ENCODE measurements at regions not wholly inside any gene's neighbourhood (a gene's known extent, or its start where the extent isn't known, plus 50 kb on each side); places are given as distances from the start of the nearest gene placed in this dataset.

DNA sequence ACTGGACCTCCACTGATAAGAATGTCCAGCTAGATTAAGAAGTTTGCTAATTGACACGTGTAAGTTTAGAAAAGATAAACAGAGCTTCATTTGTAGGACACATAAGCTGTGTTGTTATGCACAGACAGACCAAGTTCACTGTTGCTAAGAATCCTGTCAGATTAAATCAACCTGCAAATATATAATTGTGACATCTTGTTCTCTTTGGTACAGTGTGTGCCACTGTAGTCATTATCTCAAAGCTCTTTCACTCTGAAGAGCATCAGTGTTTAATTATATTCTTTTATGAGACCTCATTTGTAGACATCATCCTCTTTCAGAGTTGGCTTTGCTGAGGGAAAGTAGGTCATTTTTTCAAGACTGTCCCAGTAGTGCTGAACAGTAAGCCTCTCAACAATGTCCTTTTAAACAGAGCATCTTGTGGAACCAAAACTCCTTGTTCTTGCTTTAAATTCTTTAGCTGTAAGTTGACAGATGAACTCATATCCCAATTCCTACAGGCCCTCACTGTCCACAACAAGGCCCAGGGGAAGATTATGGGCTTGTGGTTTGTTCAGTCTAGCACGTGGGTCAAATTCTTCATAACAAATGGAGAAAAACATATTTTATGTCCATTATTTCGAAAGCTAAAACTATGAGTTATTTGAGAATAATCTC is 252.4 kb downstream of the HDGFL1 start:
- DNase-seq, result no peak

DNA sequence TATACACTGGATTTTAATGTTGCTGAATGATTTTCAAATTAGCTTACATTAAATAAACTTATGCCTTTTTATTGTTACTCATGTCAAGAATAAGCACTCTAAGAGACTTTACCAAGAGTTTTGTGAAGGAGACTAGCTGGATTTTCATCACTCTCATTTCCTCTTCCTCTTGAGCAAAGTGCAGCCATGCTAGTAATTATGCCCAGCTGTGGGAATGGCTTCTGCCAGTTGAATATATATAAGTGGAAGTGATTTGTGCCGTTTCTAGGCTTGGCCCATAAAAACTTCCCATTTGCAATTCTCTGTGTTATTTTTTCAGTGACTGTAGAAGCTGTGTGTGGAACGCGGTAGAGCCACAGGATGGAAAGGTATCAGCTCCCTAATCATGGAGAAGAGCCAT is 255.8 kb downstream of the HDGFL1 start:
- DNase-seq, result no peak

DNA sequence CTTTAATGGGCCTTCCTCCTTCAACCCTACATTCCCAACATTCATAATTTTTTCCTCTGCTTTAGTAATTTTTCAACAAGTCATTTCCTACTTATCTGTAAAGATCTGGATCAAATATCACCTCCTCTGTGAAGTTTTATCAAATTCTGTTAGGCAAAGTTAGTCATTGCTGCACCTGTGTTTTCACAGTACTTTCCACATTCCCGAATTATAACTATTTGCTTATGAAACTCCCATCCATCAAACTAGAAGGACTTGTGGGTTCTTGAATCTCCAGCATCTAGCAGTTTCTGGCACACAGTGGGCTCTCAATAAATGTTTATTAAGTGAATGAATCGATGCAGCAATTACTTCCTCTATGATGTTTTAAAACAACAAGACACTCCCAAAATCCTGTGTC is 257.6 kb downstream of the HDGFL1 start:
- DNase-seq, result no peak

DNA sequence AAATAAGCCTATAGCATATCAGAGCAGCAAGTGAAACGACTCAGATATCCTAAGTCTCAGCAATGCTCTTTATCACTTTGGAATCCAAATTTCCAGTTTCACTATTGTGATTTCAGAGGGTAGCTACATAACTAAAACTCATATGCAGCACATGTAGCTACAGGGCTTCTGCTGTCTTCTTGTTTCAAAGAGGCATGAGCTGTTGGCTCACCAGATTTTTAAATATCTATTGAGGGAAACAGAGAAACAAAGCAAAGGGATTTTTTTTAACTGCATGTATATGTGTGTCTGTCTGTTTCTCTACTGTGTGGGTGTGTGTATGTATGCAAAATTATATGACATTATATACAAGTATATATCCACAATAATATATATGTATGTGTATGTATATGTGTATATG is 258.4 kb downstream of the HDGFL1 start:
- DNase-seq, result no peak

DNA sequence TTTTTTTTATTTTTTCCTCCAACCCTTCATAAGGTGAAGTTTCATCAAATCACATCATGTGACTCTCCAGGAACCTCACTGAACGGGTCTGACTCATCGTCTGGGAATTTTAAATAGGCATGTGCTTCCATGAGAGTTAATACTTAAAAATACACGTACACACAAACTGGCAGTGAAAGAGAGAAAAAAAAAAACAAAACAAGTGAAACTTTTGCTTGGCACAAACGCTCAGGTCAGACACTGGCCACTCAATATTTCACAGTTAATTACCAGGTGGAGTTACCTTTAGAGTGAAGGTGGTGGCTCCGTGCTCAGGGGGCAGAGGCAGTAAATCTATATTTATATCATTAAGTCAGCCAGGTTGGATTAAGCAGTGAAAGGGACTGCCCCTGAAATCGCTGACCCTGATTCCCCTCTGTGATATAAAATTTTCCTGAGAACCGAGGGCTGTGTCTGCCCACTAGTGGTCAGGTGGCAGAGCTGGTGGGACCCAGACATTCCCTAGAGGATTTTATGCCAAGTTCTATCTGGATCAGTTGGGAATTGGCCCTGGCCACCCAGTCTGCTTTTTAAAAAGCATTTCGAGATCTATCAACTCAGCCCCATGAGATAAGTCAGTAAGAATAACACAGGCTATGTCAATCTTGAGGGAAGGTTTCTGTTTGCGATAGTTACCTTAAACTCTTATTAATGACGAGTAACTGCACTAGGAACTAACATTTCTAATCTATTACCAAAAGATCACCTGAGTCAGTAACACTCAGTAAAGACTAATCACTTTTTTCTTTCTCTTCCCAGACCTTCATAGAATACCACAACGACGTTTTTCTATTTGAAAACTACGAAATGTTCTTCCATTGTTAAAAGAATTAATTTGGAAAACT is 259.1 kb downstream of the HDGFL1 start:
- no peak for DNase-seq

DNA sequence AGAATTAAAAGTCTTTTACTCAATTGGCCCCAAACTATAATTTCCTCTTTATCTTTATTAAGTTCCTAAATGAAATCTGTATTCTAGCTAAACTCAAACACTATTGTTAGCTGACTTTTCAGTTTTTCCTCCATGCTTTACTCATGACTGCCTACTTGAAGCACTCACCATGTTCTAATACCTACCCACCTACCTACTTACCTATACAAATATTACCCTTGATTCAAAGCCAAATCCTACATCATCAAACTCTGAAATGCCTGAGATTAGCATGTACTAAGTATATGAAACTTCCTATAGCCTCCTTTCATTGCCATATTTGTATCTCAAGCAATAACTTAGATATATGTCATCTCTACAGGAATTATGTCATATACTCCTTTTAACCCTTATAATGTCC is 259.7 kb downstream of the HDGFL1 start:
- no peak for DNase-seq

DNA sequence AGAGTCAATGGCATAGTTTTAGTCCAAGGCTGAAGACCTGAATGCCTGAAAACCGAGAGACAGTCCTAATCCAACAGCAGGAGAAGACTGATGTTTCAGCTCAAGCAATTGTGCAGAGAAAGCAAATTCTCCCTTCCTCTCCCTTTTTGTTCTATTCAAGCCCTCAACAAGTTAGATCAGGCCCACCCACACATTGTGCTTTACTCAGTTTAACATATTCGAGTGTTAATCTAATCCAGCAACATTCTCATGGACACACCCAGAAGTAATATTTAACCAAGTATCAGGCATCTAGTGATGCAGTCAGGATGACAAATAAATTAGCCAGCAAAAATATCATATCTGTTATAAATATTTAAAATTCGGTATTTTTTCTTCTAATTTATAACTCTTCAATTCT is 261.1 kb downstream of the HDGFL1 start:
- no peak for DNase-seq

DNA sequence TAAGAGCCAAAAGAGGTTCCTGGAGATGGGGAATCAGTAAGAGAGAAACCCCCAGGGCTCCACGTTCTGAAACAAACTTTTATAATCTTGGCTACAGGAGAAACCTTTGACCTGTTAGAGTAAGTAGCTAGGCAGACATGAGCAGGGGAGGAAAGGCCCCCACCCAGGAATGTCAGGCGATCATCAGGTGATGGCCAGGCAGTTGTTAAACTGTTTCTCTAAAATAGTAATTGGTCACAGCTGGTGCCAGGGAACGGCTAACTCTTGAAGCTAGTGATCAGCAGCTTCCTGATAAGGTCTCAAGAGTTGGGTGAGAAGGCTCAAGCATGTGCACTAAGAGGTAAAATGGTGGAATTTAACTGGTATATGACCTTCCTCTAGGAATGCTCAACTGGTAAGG is 263.8 kb downstream of the HDGFL1 start:
- DNase-seq, result no peak

DNA sequence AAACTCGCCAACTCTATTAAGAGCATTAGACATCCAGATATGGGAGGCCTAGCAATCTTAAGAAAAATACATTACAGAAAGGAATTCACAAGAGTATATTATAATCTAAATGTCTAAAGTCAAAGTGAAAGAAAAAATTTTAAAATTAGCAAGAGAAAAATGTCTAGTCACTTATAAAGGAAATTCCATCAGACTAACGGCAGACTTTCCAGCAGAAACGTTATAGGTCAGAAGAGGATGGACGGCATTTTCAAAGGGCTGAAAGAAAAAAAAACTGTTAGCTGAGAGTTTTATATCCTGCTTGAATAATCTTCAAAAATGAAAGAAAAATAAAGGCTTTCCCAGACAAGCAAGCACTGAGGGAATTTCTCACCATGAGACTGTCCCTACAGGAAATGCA is 269.0 kb downstream of the HDGFL1 start:
- DNase-seq, result no peak

DNA sequence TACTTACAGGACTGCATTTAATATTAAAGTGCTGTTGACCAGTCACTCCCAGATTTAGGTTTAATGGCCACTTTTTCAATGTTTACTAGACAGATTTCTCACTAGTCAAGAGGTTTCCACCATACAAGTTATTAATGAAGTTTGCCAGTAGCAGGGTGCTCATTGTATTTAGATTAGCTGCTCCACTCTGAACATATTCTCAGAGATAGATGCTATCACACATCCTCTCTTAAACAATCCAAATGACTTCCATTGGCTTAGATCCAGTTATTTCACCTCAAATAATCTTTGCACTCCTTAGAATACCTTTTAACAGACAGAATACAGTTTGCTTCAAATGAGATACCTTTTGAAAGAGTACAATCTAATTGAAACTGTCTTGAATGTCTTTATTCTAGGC is 276.1 kb downstream of the HDGFL1 start:
- no peak for DNase-seq

DNA sequence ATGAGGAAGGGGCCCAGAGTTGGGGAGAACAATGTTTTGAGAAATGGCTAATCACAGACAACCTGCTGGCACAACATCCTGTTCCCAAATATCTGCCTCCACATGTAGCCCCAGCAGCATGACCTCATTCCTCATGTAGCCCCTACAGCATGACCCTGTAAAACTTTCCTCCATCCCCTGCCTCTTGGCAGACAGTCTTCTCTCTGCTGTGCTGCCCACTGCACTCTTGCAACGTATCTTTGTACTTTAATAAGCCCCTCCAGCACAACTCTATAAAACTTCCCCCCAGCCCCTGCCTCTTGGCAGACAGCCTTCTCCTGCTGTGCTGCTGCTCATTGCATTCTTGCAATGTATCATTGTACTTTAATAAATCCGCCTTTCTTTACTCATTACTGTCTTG is 278.8 kb downstream of the HDGFL1 start:
- DNase-seq, result no peak

DNA sequence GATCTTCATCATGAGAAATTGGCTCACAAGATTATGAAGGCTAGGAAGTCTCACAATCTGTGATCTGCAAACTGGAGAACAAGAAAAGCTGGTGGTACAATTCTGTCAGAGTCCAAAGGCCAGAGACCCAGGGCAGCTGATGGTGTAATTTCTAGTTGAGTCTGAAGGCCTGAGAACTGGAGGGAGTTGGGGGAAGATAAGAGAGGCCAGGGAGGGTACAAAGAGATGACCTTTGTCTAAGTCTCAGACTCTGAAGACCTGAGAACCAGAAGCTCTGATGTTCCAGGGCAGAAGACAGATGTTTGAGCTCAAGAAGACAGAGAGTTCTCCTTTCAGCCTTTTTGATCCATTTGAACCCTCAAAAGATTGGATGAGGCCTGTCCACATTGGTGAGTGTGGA is 280.6 kb downstream of the HDGFL1 start:
- no peak for DNase-seq

DNA sequence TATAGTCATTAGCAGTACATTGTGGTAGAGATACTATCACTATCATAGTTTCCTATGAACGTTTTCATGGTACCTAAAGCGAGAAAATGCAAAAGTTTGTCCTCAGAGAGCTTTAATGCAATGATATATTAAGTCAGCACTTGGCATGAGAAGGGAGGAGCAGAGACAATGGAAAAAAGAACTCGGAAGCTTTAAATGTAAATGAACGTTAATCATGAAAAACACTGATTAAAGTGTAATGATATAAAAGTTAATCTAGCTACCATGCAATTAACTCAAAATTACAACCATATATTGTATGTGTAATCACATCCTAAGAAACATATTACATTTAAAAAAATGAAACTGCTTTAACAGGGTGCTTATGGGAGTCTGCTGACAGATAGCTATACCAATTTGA is 282.7 kb downstream of the HDGFL1 start:
- no peak for DNase-seq

DNA sequence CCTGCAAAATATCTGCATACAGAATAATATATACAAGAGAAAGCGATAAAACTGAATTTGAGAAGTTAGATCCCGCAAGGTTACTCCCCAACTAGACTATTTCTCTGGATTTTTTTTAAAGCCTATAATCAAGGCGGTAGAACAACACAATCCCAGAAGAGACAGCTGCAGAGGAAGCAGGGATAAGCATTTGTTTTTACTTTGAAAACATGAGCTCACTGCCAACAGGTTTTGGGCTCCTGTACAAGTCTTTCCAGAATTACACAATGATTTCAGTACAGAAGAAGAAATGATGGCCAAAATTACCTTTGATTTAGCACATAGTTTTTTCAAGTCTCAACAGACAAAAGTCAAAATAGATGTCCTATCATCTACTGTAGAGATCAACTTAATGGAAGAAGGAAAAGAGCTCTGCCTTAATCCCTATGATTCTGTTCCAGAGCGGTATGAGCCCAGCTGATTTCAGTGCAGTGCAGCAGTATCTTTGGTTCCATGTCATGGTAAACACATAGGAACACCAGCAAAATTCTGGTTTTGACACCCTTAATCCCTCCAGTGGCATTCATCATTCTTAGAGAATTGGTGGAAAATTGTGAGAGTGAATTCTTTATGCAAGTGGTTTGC is 304.3 kb downstream of the HDGFL1 start:
- no peak for DNase-seq

DNA sequence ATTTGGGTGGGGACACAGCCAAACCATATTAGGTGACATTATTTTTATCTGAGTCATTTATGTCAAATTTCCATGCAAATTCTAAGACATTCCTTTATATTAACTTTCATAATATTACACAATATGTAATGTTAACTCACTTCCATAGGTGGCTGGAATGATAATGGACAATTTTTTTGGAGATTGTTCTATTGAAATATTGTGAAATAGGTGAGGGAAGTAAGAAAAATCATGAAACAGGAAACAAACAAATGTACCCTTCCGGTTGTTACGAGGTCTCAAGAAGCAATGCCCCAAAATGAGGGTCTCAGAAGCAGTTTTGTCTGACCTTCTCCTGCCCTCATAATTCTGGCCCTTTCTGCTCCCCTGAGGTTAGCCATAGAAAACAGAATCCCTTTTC is 306.5 kb downstream of the HDGFL1 start:
- DNase-seq, result no peak

DNA sequence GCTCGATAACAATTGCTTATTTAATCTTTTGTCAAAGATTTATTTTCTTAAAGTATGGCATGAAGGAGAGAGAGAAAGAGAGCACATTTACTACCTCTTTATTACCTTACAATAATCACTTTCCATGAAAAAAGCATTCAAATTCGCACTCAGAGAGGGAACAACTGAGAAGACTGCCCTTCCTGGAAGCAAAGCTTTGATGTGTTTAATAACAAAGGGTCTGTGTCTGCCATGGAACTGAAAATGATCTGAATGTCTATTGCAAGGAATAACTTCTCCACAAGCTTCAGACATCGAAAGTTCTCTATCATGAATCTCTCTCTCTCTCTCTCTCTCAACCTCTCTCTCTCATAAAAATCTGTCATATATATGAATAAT is 308.9 kb downstream of the HDGFL1 start:
- DNase-seq, result no peak

DNA sequence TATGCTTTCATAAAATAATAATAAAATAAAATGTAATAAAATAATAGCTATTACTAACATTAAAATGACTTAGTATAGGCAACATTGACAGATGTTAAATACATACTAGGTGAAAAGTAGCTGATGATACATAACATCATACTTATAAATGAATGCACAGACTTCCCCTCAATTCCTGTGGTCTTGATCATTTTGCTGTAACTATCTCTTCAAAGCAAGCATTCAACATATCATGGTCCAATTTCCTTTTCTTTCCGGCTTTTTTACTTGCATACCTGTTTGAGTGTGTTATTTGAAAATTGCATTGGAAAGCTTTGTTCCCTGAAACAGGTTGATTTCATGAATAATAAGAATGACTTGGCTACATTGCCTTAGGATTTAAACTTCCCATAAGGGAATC is 309.3 kb downstream of the HDGFL1 start:
- no peak for DNase-seq

DNA sequence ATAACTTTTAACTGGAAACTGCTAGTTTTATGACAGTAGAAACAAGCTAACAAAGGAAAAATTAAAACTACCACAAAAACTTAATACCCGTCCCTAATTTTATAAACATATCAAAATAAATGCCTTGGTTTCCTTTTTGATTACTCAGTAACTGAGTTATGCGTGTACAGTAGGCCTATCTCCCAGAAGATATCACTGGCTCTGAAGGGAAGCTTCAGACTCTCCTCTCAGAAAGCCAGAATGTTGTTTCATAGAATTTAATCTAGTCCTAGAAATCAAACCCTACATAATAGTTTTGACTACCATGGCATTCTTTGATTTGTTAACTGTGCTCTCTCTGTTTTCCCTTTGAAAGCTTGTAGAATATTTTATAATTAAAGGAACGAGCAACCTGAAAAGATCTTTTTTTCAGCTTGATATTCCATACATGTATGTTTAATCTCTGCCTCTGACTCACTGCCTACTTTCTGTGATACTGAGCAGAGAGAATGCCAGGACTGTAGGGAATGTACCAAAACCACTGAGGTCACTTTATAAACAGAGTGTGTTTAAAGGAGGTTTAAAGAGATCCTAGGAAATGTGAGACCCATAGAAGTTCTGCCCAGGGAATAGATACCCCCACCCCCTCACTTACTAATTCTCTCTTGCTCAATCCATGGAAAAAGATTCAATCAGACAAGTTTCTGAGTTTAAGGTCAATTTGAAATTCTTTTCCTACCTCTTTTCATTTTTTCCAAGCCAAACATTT is 311.5 kb downstream of the HDGFL1 start:
- no peak for DNase-seq

DNA sequence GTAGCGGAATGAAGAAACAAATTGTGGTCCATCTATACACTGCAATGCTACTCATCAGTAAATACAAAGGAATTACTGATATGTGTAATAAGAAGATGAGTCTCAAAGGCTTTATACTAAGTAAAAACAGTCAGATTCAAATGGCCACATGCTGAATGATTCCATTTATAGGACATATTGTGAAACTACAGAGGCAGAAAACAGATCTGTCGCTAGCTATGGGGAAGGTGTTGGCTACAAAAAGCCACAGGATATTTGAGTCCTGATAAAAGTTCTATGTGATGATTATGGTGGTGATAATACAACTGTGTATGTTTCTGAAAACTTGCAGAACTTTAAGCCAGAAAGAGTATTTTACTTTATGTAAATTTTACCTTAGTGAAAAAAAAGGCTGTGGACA is 313.2 kb downstream of the HDGFL1 start:
- no peak for DNase-seq

DNA sequence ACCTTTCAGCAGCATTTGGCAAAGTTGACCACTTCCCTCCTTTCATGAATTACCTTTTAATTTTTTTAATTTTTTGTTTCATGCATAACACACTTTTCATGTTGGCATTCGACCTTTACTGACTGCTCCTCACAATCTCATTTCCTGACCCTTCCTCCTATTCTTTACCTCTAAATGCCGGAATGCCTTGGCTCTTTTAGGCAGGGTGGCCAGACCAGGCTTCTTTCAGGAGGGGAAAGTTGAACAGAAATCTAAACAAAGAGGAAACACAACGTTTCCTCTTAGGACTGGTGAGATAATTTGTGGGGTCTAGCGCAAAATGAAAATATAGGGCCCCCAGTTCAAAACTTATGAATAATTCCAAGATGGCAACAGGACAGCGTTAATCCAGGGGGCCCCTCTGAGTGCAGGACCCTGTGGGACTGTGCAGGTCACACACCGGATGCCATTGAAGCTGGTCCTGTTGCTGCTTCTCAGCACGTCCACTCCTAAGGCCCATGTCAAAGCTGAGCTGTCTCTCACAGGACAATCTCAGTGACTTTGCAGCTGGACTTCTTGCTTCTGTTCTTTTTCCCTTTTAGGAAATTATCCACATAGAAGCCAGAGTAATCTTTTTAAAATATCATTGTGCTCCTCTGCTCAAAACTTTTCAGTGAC is 313.8 kb downstream of the HDGFL1 start:
- DNase-seq, result no peak

DNA sequence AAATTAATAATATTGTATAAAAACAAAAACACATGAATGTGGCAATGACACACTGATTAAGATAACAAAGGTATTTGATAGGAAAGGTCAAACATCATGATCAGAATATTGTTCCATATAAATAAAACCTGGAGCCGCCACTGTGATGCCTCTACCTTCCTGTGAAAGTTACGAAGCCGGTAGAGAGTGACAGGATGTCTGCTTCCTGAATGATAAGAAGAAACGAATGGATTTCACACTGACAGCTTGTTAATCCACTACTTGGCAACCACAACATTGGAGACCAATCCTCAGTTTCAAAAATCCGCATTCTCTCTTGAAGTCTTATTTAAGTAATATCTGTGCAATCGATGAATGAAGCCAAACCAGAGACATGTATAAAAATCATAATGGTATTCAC is 315.1 kb downstream of the HDGFL1 start:
- DNase-seq, result no peak

DNA sequence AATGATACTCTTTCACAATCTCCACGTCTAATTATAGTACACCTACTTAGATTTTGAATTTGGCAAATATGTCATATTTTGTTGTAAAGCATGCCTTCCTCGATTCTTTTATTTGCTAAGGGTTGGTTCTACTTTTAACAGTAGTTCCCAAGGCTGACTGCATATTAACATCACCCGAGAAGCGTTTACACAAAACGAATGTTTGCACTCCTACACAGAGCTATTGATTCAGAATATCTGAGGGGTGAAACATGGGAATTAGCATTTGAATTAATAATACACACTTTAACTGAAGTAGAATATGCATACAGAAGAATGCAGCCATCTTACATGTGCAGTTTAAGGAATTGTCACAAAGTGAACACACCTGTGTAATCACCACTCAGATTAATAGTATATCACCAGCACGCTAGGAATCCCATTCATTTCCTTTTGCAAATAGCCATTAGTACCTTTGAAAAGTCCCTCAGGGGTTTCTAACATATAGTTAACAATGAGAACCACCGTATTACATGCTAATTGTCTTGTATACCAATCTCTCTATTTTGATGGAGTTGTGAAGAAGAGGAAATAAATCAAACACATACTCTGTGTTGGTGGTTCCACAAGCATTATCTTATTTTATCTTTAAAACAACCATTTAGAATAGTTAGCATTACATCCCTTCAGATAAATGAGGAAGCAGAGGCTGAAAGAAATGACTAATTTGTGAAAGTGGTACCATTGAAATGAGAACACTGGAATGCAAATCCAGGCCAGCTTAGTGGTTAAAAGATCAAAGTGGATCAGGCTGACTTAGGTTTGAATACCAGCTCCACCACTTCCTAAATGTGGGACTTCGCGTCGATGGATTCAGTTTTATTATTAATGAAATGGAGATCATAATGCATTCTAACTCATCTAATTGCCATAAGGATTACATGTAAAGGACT is 317.6 kb downstream of the HDGFL1 start:
- DNase-seq, result peak; percentile 15
